Panc1 (cell line): ENCODE measurements at regions not wholly inside any gene's neighbourhood (a gene's known extent, or its start where the extent isn't known, plus 50 kb on each side); places are given as distances from the start of the nearest gene placed in this dataset.
A peak's percentile ranks its signal among the peaks of the same experiment; 100 is the strongest.

Source experiments
- ATAC-seq: fragments of 200-7000 bp; cut with Tn5 transposase; 2 replicates; pipeline ENCODE4 v1.9.1; 2020; ENCODE audit warnings: mild to moderate bottlenecking, moderate library complexity
- BruUV-seq: library from RNA; stranded (reverse); fragments of 400-500 nt; replicated peaks from 2 replicates; lab custom pipeline; 2021; lab: Mats Ljungman, UMichigan
- CTCF ChIA-PET: fragments of 300-600 bp; sonication (Branson Sonifier 250); formaldehyde crosslinking; loops from one replicate; lab custom pipeline; 2022; ENCODE audit warnings: antibody characterized with exemption; lab: Charles Lee
- POLR2A ChIA-PET: fragments of 300-600 bp; sonication (Branson Sonifier 250); formaldehyde crosslinking; loops from one replicate; lab custom pipeline; 2022; ENCODE audit warnings: antibody characterized with exemption; lab: Charles Lee
- DNase-seq: peaks from one replicate; pipeline ENCODE4 v3.0.0-alpha.2; 2010; ENCODE audit warnings: low read depth, low spot score
- H3K27ac ChIP-seq: 2 replicates; pipeline ENCODE4 v1.5.1; 2011; ENCODE audit warnings: mild to moderate bottlenecking, low read length, inconsistent platforms
- H3K27me3 ChIP-seq: fragments of 200-500 bp; sonication (Bioruptor generic); 2 replicates; pipeline ENCODE4 v1.6.0; 2014; ENCODE audit warnings: low read length, inconsistent platforms; ENCODE audit not compliant: control insufficient read depth, insufficient read depth
- H3K36me3 ChIP-seq: fragments of 200-500 bp; sonication (Bioruptor generic); 2 replicates; pipeline ENCODE4 v1.5.1; 2014; ENCODE audit warnings: inconsistent platforms, mild to moderate bottlenecking, low read length, moderate library complexity; ENCODE audit not compliant: control insufficient read depth, insufficient read depth
- H3K4me1 ChIP-seq: 2 replicates; pipeline ENCODE4 v1.5.1; 2011; ENCODE audit warnings: inconsistent platforms, mild to moderate bottlenecking, low read length, moderate library complexity; ENCODE audit not compliant: control insufficient read depth, insufficient read depth
- H3K4me3 ChIP-seq, 2 experiments: 2 replicates each; pipeline ENCODE4 v1.5.1; 2011 to 2012; ENCODE audit warnings: low read depth in 2 of 2, low read length in 2 of 2, mild to moderate bottlenecking in 2 of 2, inconsistent platforms in 1 of 2, moderate library complexity in 1 of 2
- H3K9me3 ChIP-seq: fragments of 200-500 bp; sonication (Bioruptor generic); 2 replicates; pipeline ENCODE4 v1.5.1; 2014; ENCODE audit warnings: low read depth, mild to moderate bottlenecking, inconsistent platforms, low read length, moderate library complexity; ENCODE audit not compliant: control insufficient read depth, insufficient read depth
- POLR2AphosphoS5 ChIP-seq: IDR thresholded peaks from 2 replicates; pipeline ENCODE4 v1.6.1; 2012; ENCODE audit warnings: mild to moderate bottlenecking, low read depth, low read length, moderate library complexity
- SIN3A ChIP-seq: IDR thresholded peaks from 2 replicates; pipeline ENCODE4 v1.6.1; 2012; ENCODE audit warnings: low read depth, mild to moderate bottlenecking, low read length, moderate library complexity, borderline replicate concordance; ENCODE audit not compliant: insufficient read depth
- TCF7L2 ChIP-seq: IDR thresholded peaks from 2 replicates; pipeline ENCODE4 v1.6.1; 2011; ENCODE audit warnings: mild to moderate bottlenecking, low read depth, low read length, inconsistent platforms
- in situ Hi-C: cut with HindIII; loops from 2 replicates; pipeline ENCODE4 v1.10.0; 2016; ENCODE audit warnings: low sequenced_read_pairs, low pct_unique_long_range_greater_than_20kb
- intact Hi-C: fragments of 100-400 bp; cut with micrococcal nuclease; formaldehyde crosslinking; loops from one replicate; pipeline ENCODE4 v1.10.0; 2022; ENCODE audit not compliant: unreplicated experiment
- TF ChIP-seq, protein P1 (sequence below): fragments of 450-650 bp; IDR thresholded peaks from 2 replicates; pipeline ENCODE4 v1.5.1; 2017; ENCODE audit warnings: mild to moderate bottlenecking
- TF ChIP-seq, protein P2 (sequence below), 2 experiments: IDR thresholded peaks; 2 replicates each; pipeline ENCODE4 v1.6.1; 2011 to 2012; ENCODE audit warnings: low read depth in 2 of 2, control low read depth in 1 of 2, low read length in 1 of 2, mild to moderate bottlenecking in 1 of 2, moderate library complexity in 1 of 2; ENCODE audit not compliant: insufficient read depth in 1 of 2

DNA sequence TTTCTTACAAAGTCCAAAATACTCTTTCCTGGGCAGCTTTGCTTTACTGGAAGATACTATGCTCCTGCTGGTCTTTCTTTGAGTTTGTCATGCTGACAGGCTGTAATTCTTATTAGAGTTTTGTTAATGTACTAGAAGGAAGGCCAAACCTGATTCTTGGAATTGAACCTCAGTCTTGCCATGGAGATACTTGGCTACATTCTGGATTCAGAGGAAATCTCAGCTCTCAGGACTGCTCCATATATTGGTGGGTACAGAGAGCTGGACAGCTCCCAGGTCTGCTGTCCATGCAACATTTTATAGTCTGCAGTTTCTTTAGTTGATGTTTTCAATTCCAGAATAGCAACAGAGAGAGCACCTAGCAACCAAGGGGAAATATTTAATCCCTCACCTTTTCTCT, 363.1 kb upstream of the STXBP6 start:
- H3K4me3 ChIP-seq: no peak overlapping the region
- BruUV-seq: no TSS peak
- no peaks in the 10 kb centered on the region for H3K27me3 ChIP-seq
- intact Hi-C loops (no loop called here), in situ Hi-C loops (no loop called here)
- POLR2A ChIA-PET: no interaction called here
- ATAC-seq (no peak), DNase-seq (no peak)
- TF ChIP-seq SIN3A (no peak), TCF7L2 (no peak), POLR2AphosphoS5 (no peak)
- TF ChIP-seq, protein P1, sequence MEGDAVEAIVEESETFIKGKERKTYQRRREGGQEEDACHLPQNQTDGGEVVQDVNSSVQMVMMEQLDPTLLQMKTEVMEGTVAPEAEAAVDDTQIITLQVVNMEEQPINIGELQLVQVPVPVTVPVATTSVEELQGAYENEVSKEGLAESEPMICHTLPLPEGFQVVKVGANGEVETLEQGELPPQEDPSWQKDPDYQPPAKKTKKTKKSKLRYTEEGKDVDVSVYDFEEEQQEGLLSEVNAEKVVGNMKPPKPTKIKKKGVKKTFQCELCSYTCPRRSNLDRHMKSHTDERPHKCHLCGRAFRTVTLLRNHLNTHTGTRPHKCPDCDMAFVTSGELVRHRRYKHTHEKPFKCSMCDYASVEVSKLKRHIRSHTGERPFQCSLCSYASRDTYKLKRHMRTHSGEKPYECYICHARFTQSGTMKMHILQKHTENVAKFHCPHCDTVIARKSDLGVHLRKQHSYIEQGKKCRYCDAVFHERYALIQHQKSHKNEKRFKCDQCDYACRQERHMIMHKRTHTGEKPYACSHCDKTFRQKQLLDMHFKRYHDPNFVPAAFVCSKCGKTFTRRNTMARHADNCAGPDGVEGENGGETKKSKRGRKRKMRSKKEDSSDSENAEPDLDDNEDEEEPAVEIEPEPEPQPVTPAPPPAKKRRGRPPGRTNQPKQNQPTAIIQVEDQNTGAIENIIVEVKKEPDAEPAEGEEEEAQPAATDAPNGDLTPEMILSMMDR: no peak
- TF ChIP-seq, protein P2, sequence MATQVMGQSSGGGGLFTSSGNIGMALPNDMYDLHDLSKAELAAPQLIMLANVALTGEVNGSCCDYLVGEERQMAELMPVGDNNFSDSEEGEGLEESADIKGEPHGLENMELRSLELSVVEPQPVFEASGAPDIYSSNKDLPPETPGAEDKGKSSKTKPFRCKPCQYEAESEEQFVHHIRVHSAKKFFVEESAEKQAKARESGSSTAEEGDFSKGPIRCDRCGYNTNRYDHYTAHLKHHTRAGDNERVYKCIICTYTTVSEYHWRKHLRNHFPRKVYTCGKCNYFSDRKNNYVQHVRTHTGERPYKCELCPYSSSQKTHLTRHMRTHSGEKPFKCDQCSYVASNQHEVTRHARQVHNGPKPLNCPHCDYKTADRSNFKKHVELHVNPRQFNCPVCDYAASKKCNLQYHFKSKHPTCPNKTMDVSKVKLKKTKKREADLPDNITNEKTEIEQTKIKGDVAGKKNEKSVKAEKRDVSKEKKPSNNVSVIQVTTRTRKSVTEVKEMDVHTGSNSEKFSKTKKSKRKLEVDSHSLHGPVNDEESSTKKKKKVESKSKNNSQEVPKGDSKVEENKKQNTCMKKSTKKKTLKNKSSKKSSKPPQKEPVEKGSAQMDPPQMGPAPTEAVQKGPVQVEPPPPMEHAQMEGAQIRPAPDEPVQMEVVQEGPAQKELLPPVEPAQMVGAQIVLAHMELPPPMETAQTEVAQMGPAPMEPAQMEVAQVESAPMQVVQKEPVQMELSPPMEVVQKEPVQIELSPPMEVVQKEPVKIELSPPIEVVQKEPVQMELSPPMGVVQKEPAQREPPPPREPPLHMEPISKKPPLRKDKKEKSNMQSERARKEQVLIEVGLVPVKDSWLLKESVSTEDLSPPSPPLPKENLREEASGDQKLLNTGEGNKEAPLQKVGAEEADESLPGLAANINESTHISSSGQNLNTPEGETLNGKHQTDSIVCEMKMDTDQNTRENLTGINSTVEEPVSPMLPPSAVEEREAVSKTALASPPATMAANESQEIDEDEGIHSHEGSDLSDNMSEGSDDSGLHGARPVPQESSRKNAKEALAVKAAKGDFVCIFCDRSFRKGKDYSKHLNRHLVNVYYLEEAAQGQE (IDR thresholded peaks at IDR 0.05; ENCODE audit: insufficient read depth in 1 of 2, low read depth in 2 of 2, low read length in 1 of 2): no peak
- H3K9me3 ChIP-seq: no peaks in the 10 kb centered on the region
- H3K36me3 ChIP-seq: no peaks in the 10 kb centered on the region
- H3K27ac ChIP-seq: no peak overlapping the region
- no peaks in the 10 kb centered on the region for H3K4me1 ChIP-seq
- CTCF ChIA-PET: interaction anchor here (1.1 kb wide), 1 partner anchor 13 kb away, joined by 3 read pairs; no protein-coding TSS in a partner anchor

DNA sequence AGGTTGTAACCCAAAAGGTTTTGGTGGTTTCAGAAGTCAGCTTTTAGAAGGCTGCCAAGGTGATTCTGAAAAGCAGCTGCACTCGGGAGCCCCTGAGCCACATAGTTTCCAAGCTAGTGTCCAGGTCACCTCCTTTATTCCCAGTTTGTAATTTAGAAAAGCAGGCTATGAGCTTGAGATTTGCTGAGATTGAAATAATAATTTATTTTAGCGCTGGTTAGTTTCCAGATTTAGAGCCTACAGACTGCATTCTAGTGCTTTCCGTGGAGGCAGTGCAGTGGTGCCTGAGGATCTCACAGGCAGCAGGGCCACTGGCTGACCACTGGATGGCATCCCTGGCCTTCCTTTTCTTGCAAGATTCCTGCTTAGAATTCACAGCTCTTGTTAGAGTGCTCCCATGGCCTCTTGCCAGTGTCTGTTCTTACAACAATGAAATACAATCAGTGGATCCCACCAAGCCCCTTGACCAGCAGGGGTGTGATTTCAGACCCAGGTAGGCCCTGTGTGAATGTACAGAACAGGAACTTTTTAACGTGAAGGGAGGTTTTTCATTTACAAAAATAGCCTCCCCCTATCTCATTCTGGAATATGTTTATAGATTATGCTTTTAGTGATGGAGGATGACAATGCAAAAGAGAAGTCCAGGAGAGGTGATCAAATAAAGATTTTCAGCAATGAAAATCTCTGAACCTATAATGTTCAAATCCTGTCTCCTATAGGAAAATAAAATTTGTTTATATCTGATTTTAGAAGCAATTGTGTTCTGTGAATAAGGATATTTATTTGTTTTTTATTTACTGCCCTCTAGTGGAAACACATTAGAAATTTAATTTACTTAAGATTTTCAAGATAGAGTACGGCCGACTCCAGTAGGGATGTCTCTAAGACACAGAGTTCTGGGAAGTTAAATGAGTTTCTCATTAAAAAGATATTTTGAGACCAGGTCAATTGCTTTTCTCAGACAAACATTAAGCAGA, 362.1 kb upstream of the STXBP6 start:
- no peak for TF ChIP-seq POLR2AphosphoS5
- TF ChIP-seq, protein P1: peak; percentile 35
- no peak overlapping the region for H3K27ac ChIP-seq
- no peaks in the 10 kb centered on the region for H3K27me3 ChIP-seq
- DNase-seq (no peak), ATAC-seq (no peak)
- no peak overlapping the region for H3K4me3 ChIP-seq
- no peaks in the 10 kb centered on the region for H3K9me3 ChIP-seq
- in situ Hi-C loops (no loop called here), intact Hi-C loops (no loop called here)
- no peaks in the 10 kb centered on the region for H3K4me1 ChIP-seq
- ChIA-PET POLR2A (no interaction called here), CTCF (interaction anchor here (1.1 kb wide), 1 partner anchor 12 kb away, joined by 3 read pairs; no protein-coding TSS in a partner anchor)
- no TSS peak for BruUV-seq
- H3K36me3 ChIP-seq: no peaks in the 10 kb centered on the region
